Endodermal cell (in vitro differentiated cells): ENCODE measurements at regions not wholly inside any gene's neighbourhood (a gene's known extent, or its start where the extent isn't known, plus 50 kb on each side); places are given as distances from the start of the nearest gene placed in this dataset.

Experiments used
- DNase-seq: peaks from one replicate; pipeline ENCODE4 v3.0.0-alpha.2; 2017
- H3K27ac ChIP-seq: 2 replicates; pipeline ENCODE4 v1.5.1; 2013; ENCODE audit warnings: mild to moderate bottlenecking, low read depth, low read length, moderate library complexity
- H3K27me3 ChIP-seq: 2 replicates; pipeline ENCODE4 v1.6.1; 2013; ENCODE audit warnings: mild to moderate bottlenecking, low read length, moderate library complexity; ENCODE audit not compliant: insufficient read depth, control insufficient read depth, poor library complexity, severe bottlenecking
- H3K36me3 ChIP-seq: 2 replicates; pipeline ENCODE4 v1.7.0; 2013; ENCODE audit warnings: mild to moderate bottlenecking, low read length, moderate library complexity; ENCODE audit not compliant: control insufficient read depth, insufficient read depth
- H3K4me1 ChIP-seq: one replicate; pipeline ENCODE4 v1.7.0; 2013; ENCODE audit warnings: low read length; ENCODE audit not compliant: control insufficient read depth, insufficient read depth
- H3K4me3 ChIP-seq: 2 replicates; pipeline ENCODE4 v1.5.1; 2013; ENCODE audit warnings: mild to moderate bottlenecking, low read length, moderate library complexity
- H3K9ac ChIP-seq: 2 replicates; pipeline ENCODE4 v1.6.1; 2013; ENCODE audit warnings: mild to moderate bottlenecking, low read length, moderate library complexity; ENCODE audit not compliant: poor library complexity, severe bottlenecking; ENCODE audit errors: extremely low read depth
- H3K9me3 ChIP-seq: 2 replicates; pipeline ENCODE4 v1.6.1; 2013; ENCODE audit warnings: mild to moderate bottlenecking, low read length, moderate library complexity; ENCODE audit not compliant: control insufficient read depth
- H3K27ac Mint-ChIP-seq: 2 replicates; pipeline ENCODE4 v1.8.0; 2020; ENCODE audit warnings: mixed read lengths
- H3K27me3 Mint-ChIP-seq: 2 replicates; pipeline ENCODE4 v1.8.0; 2021; ENCODE audit warnings: mild to moderate bottlenecking, mixed read lengths; ENCODE audit not compliant: insufficient read depth
- H3K36me3 Mint-ChIP-seq: 2 replicates; pipeline ENCODE4 v1.8.0; 2020; ENCODE audit warnings: low read depth, mixed read lengths
- H3K4me1 Mint-ChIP-seq: 2 replicates; pipeline ENCODE4 v1.8.0; 2020; ENCODE audit warnings: mixed read lengths
- H3K4me3 Mint-ChIP-seq: 2 replicates; pipeline ENCODE4 v1.8.0; 2020; ENCODE audit warnings: mild to moderate bottlenecking, moderate library complexity, mixed read lengths
- H3K9me3 Mint-ChIP-seq: 2 replicates; pipeline ENCODE4 v1.8.0; 2020; ENCODE audit warnings: mild to moderate bottlenecking, mixed read lengths
- WGBS, 2 experiments: methylation state at CpG; one replicate each; pipeline versions ENCODE4 v1.1.5 to v1.1.7; 2013; ENCODE audit warnings: missing lambda C conversion rate in 2 of 2, mixed read lengths in 1 of 2; ENCODE audit not compliant: insufficient coverage in 1 of 2, insufficient read length in 1 of 2; 5-methylcytosine and 5-hydroxymethylcytosine counted together
- TF ChIP-seq, protein P1 (sequence below): fragments of 200-600 bp; sonication (generic); conservative IDR thresholded peaks from 2 replicates; pipeline ENCODE4 v1.5.0; 2021; ENCODE audit warnings: antibody characterized with exemption, mild to moderate bottlenecking

DNA sequence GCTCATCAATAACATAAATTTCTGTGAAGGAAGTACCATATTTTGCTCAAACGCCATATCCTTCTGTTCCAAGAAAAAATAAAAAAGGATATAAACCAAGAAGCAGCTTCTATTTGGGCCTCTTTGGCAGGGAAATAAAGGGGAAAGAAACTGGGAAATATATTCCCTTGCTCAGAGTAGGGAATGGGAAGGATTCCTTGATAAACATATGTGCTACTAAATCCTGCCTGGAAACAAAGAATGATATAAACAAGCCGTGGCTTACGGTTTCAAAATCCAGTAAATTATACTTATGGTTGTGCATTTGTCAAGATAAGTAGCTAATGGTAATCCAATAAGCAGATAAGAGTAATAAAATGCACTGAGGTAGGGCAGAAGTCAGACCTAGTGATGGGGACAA lies 481.6 kb downstream of the NTRK2 start:
- H3K9me3 ChIP-seq, result no peaks in the 10 kb centered on the region
- H3K4me3 Mint-ChIP-seq, result no peak overlapping the region
- peaks cover 23% of the 10 kb centered on the region for H3K4me1 Mint-ChIP-seq
- 92 to 96% methylated on average over 2 to 3 of the region's 3 CpGs for WGBS, 2 experiments
- no peaks in the 10 kb centered on the region for H3K36me3 Mint-ChIP-seq
- peaks cover 28% of the 10 kb centered on the region for H3K4me1 ChIP-seq
- DNase-seq, result no peak
- H3K36me3 ChIP-seq, result no peaks in the 10 kb centered on the region
- peaks cover 1% of the 10 kb centered on the region for H3K27me3 Mint-ChIP-seq
- H3K4me3 ChIP-seq, result no peak overlapping the region
- H3K27ac ChIP-seq, result no peak overlapping the region
- no peak overlapping the region for H3K27ac Mint-ChIP-seq
- no peak overlapping the region for H3K9ac ChIP-seq
- TF ChIP-seq, protein P1, sequence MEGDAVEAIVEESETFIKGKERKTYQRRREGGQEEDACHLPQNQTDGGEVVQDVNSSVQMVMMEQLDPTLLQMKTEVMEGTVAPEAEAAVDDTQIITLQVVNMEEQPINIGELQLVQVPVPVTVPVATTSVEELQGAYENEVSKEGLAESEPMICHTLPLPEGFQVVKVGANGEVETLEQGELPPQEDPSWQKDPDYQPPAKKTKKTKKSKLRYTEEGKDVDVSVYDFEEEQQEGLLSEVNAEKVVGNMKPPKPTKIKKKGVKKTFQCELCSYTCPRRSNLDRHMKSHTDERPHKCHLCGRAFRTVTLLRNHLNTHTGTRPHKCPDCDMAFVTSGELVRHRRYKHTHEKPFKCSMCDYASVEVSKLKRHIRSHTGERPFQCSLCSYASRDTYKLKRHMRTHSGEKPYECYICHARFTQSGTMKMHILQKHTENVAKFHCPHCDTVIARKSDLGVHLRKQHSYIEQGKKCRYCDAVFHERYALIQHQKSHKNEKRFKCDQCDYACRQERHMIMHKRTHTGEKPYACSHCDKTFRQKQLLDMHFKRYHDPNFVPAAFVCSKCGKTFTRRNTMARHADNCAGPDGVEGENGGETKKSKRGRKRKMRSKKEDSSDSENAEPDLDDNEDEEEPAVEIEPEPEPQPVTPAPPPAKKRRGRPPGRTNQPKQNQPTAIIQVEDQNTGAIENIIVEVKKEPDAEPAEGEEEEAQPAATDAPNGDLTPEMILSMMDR, result no peak
- no peaks in the 10 kb centered on the region for H3K9me3 Mint-ChIP-seq
- no peaks in the 10 kb centered on the region for H3K27me3 ChIP-seq

DNA sequence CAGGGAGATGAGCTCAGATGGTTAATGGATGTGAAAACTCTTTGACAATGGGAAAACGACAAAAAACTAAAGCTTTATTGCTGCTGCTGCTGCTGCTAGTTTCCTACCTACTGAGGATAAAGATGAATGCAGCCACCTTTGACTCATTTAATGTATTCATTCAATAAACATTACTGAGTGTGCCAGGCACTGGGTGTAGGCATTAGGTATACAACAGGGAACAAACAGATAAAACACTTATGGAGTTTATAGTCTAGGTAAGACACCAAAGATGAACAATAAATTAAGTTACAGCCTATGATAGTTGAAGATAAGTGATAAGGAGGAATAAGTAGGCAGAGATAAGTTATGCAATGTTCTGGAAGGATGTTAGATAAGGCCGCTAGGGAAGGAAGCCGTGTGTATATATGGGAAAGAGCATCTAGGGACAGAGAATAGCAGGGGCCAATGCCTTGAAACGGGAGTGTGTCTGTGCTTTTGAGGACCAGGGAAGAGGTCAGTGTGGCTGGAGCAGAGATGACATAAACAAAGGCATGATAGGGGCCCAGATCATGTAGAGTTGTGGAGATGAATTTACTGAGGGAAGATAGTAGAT lies 477.6 kb downstream of the NTRK2 start:
- Mint-ChIP-seq H3K27me3 (peaks cover 6% of the 10 kb centered on the region), H3K4me3 (no peak overlapping the region), H3K9me3 (no peaks in the 10 kb centered on the region), H3K27ac (no peak overlapping the region), H3K4me1 (peaks cover 17% of the 10 kb centered on the region), H3K36me3 (no peaks in the 10 kb centered on the region)
- no peak for DNase-seq
- TF ChIP-seq, protein P1, result no peak
- H3K36me3 ChIP-seq, result no peaks in the 10 kb centered on the region
- no peak overlapping the region for H3K9ac ChIP-seq
- no peaks in the 10 kb centered on the region for H3K27me3 ChIP-seq
- no peak overlapping the region for H3K27ac ChIP-seq
- WGBS, 2 experiments, result 79 to 90% methylated on average over 3 to 4 of the region's 4 CpGs
- peaks cover 23% of the 10 kb centered on the region for H3K4me1 ChIP-seq
- H3K4me3 ChIP-seq, result no peak overlapping the region
- no peaks in the 10 kb centered on the region for H3K9me3 ChIP-seq

DNA sequence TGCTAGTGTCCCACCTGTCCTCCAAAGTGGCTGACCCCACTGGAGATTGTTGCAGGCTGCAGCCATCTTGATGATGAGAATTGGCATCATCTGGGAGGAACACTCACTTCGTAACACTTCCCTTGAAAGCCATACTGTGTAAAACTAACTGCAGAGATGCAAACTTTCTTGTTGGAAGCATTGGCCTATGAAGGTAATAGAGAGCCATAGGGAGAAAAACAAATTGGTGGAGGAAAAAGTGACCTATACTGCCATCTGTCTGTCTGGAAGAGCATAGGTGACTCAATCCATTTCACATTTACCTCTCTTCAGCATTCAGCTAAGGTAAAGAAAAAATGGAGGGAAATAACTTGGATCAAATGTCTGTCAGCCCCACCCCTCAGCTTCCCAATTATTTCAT lies 473.4 kb downstream of the NTRK2 start:
- Mint-ChIP-seq H3K27me3 (peaks cover 18% of the 10 kb centered on the region), H3K4me3 (no peak overlapping the region), H3K4me1 (no peaks in the 10 kb centered on the region), H3K9me3 (no peaks in the 10 kb centered on the region), H3K36me3 (no peaks in the 10 kb centered on the region), H3K27ac (no peak overlapping the region)
- WGBS, 2 experiments, result 80% methylated on average over 1 of the region's 1 CpG; no CpG with 5 or more reads in 1 of the 2 experiments
- no peaks in the 10 kb centered on the region for H3K9me3 ChIP-seq
- TF ChIP-seq, protein P1, result peak; percentile 82
- no peak overlapping the region for H3K9ac ChIP-seq
- H3K4me1 ChIP-seq, result no peaks in the 10 kb centered on the region
- no peak overlapping the region for H3K27ac ChIP-seq
- H3K27me3 ChIP-seq, result no peaks in the 10 kb centered on the region
- no peak overlapping the region for H3K4me3 ChIP-seq
- no peak for DNase-seq
- H3K36me3 ChIP-seq, result no peaks in the 10 kb centered on the region
